SU-DHL-6 (cell line): ENCODE measurements at regions not wholly inside any gene's neighbourhood (a gene's known extent, or its start where the extent isn't known, plus 50 kb on each side); places are given as distances from the start of the nearest gene placed in this dataset.

Experiments used
- H2AFZ ChIP-seq: fragments of 200-600 bp; sonication (generic); 2 replicates; pipeline ENCODE4 v1.6.1; 2014; ENCODE audit warnings: low read depth, mild to moderate bottlenecking, moderate library complexity, mixed read lengths, antibody characterized with exemption, low read length; ENCODE audit not compliant: severe bottlenecking
- H3F3A ChIP-seq: fragments of 200-600 bp; shearing (Covaris generic); 2 replicates; pipeline ENCODE4 v1.6.0; 2016; ENCODE audit warnings: antibody characterized with exemption, mild to moderate bottlenecking; ENCODE audit not compliant: insufficient read depth
- H3K27ac ChIP-seq: fragments of 200-600 bp; sonication (generic); 2 replicates; pipeline ENCODE4 v1.5.1; 2016; ENCODE audit warnings: low read depth, mild to moderate bottlenecking, low read length, moderate library complexity, mixed read lengths
- H3K27me3 ChIP-seq: fragments of 200-600 bp; sonication (generic), shearing (Covaris generic); 2 replicates; pipeline ENCODE4 v1.6.0; 2014; ENCODE audit warnings: mild to moderate bottlenecking, low read length
- H3K36me3 ChIP-seq: fragments of 200-600 bp; sonication (generic); 2 replicates; pipeline ENCODE4 v1.6.1; 2014; ENCODE audit warnings: mild to moderate bottlenecking, low read length, mixed read lengths
- H3K4me2 ChIP-seq: fragments of 300-600, 200-600 bp; shearing (Covaris generic), sonication (generic); 2 replicates; pipeline ENCODE4 v1.6.0; 2014; ENCODE audit warnings: low read length, low read depth, mild to moderate bottlenecking; ENCODE audit not compliant: poor library complexity, severe bottlenecking
- H3K4me3 ChIP-seq: fragments of 200-600 bp; sonication (generic); 2 replicates; pipeline ENCODE4 v1.5.1; 2014; ENCODE audit warnings: antibody characterized with exemption, low read length, mild to moderate bottlenecking, mixed read lengths; ENCODE audit not compliant: insufficient read depth, poor library complexity, severe bottlenecking
- H3K79me2 ChIP-seq: fragments of 200-600 bp; sonication (generic); 2 replicates; pipeline ENCODE4 v1.6.1; 2014; ENCODE audit warnings: mild to moderate bottlenecking, low read length, moderate library complexity; ENCODE audit not compliant: insufficient read depth
- H3K9ac ChIP-seq: fragments of 200-600 bp; sonication (generic); 2 replicates; pipeline ENCODE4 v1.7.0; 2014; ENCODE audit warnings: mild to moderate bottlenecking, low read length
- H3K9me2 ChIP-seq: fragments of 200-600 bp; sonication (generic); replicated peaks from 2 replicates; pipeline ENCODE4 v1.6.1; 2014; ENCODE audit warnings: low read length; ENCODE audit not compliant: insufficient read depth
- H3K9me3 ChIP-seq: fragments of 200-600 bp; sonication (generic); 2 replicates; pipeline ENCODE4 v1.6.1; 2014; ENCODE audit warnings: low read length, mixed read lengths; ENCODE audit not compliant: insufficient read depth
- H4K20me1 ChIP-seq: fragments of 200-600 bp; sonication (generic); 2 replicates; pipeline ENCODE4 v1.6.1; 2014; ENCODE audit warnings: low read depth, mild to moderate bottlenecking, antibody characterized with exemption, low read length, moderate library complexity, mixed read lengths
- EZH2phosphoT487 ChIP-seq: fragments of 200-600 bp; sonication (generic), shearing (Covaris generic); conservative IDR thresholded peaks from 2 replicates; pipeline ENCODE4 v1.6.1; 2018; ENCODE audit warnings: mild to moderate bottlenecking, antibody characterized with exemption, low read length, moderate library complexity, mixed read lengths
- TF ChIP-seq, protein P1 (sequence below): fragments of 200-600 bp; sonication (generic); IDR thresholded peaks from one replicate; pipeline ENCODE4 v1.5.1; 2017; ENCODE audit warnings: antibody characterized with exemption, mild to moderate bottlenecking, low read length, moderate library complexity; ENCODE audit not compliant: insufficient read depth, poor library complexity, severe bottlenecking

DNA sequence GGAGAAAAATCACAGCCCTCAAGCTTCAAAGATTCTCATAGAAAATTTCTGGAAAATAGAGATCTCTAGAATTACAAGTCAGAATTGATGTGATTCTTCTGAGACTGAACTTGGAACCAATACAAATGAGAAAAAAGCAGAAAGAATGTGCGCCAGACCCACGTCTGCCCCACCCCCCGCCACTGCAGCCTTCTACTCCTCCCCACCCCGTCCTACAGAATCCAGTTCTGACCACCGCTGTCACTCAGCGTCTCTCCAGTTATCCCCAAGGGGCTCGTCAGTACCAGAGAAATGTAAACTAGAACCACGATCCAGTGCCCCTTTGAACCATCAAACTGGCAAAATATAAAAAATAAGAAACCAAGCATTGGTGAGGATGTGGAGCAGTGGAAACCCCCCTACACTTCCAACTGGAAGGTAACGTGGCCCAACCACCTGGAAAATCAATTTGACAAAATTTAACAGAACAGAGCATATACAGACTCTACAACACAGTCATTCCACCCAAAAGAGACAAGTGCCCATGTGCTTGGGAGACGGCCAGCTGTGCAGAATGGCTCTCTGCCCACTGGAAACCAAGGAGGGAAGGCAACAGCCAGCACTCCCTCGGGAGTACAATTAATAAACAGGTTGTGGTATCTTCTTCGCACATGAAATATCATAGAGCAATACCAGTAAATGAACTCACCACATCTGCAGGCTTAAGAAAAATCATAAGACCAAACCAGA, 397.9 kb downstream of the TNS3 start:
- H4K20me1 ChIP-seq: no peaks in the 10 kb centered on the region
- H3K9me2 ChIP-seq: no peaks in the 10 kb centered on the region
- TF ChIP-seq, protein P1, sequence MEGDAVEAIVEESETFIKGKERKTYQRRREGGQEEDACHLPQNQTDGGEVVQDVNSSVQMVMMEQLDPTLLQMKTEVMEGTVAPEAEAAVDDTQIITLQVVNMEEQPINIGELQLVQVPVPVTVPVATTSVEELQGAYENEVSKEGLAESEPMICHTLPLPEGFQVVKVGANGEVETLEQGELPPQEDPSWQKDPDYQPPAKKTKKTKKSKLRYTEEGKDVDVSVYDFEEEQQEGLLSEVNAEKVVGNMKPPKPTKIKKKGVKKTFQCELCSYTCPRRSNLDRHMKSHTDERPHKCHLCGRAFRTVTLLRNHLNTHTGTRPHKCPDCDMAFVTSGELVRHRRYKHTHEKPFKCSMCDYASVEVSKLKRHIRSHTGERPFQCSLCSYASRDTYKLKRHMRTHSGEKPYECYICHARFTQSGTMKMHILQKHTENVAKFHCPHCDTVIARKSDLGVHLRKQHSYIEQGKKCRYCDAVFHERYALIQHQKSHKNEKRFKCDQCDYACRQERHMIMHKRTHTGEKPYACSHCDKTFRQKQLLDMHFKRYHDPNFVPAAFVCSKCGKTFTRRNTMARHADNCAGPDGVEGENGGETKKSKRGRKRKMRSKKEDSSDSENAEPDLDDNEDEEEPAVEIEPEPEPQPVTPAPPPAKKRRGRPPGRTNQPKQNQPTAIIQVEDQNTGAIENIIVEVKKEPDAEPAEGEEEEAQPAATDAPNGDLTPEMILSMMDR: no peak
- no peak for TF ChIP-seq EZH2phosphoT487
- H3K27me3 ChIP-seq: no peaks in the 10 kb centered on the region
- H3K9me3 ChIP-seq: no peaks in the 10 kb centered on the region
- H3K79me2 ChIP-seq: no peaks in the 10 kb centered on the region
- H3K27ac ChIP-seq: no peak overlapping the region
- no peaks in the 10 kb centered on the region for H3K36me3 ChIP-seq
- H3K4me3 ChIP-seq: peak overlapping the region; percentile 31
- peak overlapping the region; percentile 37 for H3K4me2 ChIP-seq
- no peak overlapping the region for H2AFZ ChIP-seq
- peak overlapping the region; percentile 34; the same call in 1 of the 2 replicates for H3K9ac ChIP-seq
- no peaks in the 10 kb centered on the region for H3F3A ChIP-seq

DNA sequence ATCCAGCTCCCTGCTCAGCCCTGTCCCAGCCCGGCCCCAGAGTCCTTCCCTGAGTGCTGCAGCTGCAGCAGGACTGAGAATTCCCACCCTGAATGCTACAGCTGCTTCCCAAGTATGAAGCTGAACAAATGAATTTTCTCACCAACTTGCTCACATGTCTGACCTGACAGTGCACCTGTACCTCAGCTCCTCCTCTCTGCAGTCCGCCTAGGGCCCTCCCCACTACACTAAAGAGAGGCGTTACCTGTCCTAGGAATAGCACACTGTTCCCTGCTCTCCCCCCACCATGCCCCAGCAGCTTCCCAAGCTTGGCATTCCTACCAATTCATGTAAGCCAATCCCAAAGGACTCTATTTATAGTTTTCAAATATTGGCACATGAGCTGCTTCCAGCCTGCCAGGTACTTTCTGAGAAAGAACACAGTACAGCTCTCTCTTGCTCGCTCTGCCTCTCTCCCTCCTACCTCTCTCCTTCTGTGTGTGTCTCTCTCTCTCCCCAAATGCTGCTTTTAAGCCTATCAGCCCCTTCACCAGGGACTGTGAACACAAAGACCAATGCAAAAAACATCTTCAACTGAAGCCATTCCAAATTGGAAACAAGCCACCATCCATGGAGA, 400.1 kb downstream of the TNS3 start:
- no peak overlapping the region for H3K27ac ChIP-seq
- no peaks in the 10 kb centered on the region for H3K27me3 ChIP-seq
- no peaks in the 10 kb centered on the region for H3K36me3 ChIP-seq
- H4K20me1 ChIP-seq: no peaks in the 10 kb centered on the region
- H3F3A ChIP-seq: no peaks in the 10 kb centered on the region
- no peaks in the 10 kb centered on the region for H3K9me2 ChIP-seq
- H3K9ac ChIP-seq: no peak overlapping the region
- H3K4me3 ChIP-seq: no peak overlapping the region
- TF ChIP-seq EZH2phosphoT487: no peak
- TF ChIP-seq, protein P1: no peak
- peaks cover 6% of the 10 kb centered on the region; the same call in 1 of the 2 replicates for H3K9me3 ChIP-seq
- no peaks in the 10 kb centered on the region for H3K79me2 ChIP-seq
- no peak overlapping the region for H2AFZ ChIP-seq
- H3K4me2 ChIP-seq: no peak overlapping the region

DNA sequence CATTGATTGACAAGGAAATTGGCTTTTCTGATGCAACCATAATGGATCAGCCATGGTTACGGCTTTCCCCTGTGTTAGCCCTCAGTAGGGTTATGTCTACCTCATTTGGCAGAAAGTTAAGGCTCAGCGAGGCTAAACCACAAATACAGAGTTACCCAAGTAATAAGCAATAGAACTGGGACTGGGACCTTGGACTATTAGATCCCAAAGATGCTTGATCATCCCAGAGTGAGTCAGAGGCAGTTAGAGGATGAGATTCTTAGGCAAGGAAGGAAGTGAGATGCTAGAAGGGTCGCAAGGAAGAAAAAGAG, 401.4 kb downstream of the TNS3 start:
- no peak overlapping the region for H2AFZ ChIP-seq
- H3K27ac ChIP-seq: no peak overlapping the region

More for the DNA sequence above, 401.4 kb downstream of the TNS3 start:
- Histone ChIP-seq H3K9ac (no peak overlapping the region), H3F3A (no peaks in the 10 kb centered on the region), H3K4me3 (no peak overlapping the region), H3K36me3 (no peaks in the 10 kb centered on the region), H3K9me3 (peaks cover 15% of the 10 kb centered on the region; the same call in 1 of the 2 replicates), H4K20me1 (no peaks in the 10 kb centered on the region), H3K9me2 (no peaks in the 10 kb centered on the region), H3K79me2 (no peaks in the 10 kb centered on the region), H3K27me3 (no peaks in the 10 kb centered on the region), H3K4me2 (no peak overlapping the region)
- TF ChIP-seq, protein P1: no peak
- no peak for TF ChIP-seq EZH2phosphoT487
